ENCODE measurements at regions not wholly inside any gene's neighbourhood (a gene's known extent, or its start where the extent isn't known, plus 50 kb on each side); places are given as distances from the start of the nearest gene placed in this dataset.

DNA sequence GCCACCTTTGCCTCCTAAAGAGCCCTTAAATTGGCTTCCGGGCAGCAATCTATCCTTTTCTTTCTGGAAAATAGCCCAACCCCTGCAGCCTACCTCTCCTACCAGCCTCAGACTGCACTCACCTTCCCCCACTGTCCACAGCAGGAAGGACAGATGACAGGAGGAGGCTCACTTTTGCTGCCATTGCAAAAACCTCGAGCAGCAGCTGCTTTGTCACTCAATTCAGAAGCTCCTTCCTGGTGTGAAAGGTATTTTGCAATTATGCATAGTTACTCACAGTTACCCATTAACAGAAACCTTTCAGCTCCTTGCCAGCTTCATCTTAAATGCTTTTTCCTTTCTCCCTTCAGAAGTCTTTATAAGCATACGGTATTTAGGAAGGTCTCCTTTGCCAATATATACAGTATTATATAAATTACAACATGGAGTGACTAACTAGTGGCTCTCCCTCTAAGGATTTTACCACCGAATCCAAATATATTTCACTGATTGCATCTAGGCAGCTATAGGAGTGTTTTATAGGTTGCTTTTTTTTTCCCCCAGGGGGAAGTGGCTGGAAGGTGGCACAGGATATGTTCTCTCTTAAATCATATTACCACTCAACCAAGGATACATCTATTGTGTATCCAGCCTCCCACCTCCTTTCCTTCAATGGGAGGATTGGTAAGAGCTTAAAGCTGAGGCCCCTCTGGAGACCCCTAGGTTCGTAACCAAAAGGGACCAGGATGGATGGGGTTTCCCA, 142.1 kb upstream of the IPO9 start:
- no peaks in the 10 kb centered on the region for H3K36me3 Mint-ChIP-seq
- no peak overlapping the region for H3K4me3 Mint-ChIP-seq
- DNase-seq, result no peak
- peaks cover 0 to 2% of the 10 kb centered on the region in 2 donors for H3K9me3 Mint-ChIP-seq
- H3K27ac Mint-ChIP-seq, result no peak overlapping the region
- no peak for ATAC-seq (replicated peaks)
- no peaks in the 10 kb centered on the region for H3K4me1 Mint-ChIP-seq
- peaks cover 0 to 5% of the 10 kb centered on the region in 2 donors for H3K27me3 Mint-ChIP-seq

GRCh38 chr1:201688514-201688913, 140.4 kb upstream of the IPO9 start:
- no peak overlapping the region for H3K4me3 Mint-ChIP-seq
- H3K9me3 Mint-ChIP-seq, result peaks cover 0 to 2% of the 10 kb centered on the region in 2 donors
- ATAC-seq (replicated peaks) (no peak), DNase-seq (no peak)
- no peak overlapping the region for H3K27ac Mint-ChIP-seq
- peaks cover 0 to 5% of the 10 kb centered on the region in 2 donors for H3K27me3 Mint-ChIP-seq
- H3K36me3 Mint-ChIP-seq, result no peaks in the 10 kb centered on the region
- H3K4me1 Mint-ChIP-seq, result no peaks in the 10 kb centered on the region

DNA sequence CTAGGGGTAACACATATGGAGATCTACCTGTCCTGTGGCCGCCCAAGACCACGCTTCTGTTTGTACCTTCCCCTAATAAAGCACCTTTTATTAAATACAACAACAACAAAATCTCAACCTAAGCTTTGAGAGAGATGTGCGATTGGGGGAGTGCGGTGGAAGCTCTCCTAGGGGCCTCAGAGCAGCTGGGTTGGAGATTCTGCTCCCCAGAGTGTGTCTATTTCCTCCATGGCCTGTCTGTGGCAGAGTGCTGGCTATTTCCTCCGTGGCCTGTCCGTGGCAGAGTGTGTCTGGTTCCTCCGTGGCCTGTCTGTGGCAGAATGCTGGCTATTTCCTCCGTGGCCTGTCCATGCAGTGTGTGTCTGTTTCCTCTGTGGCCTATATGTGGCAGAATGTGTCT, 139.3 kb upstream of the IPO9 start:
- DNase-seq (no peak), ATAC-seq (replicated peaks) (no peak)
- Mint-ChIP-seq H3K4me1 (no peaks in the 10 kb centered on the region), H3K36me3 (no peaks in the 10 kb centered on the region), H3K27ac (no peak overlapping the region), H3K4me3 (no peak overlapping the region), H3K27me3 (peaks cover 0 to 5% of the 10 kb centered on the region in 2 donors), H3K9me3 (peaks cover 0 to 2% of the 10 kb centered on the region in 2 donors)

DNA sequence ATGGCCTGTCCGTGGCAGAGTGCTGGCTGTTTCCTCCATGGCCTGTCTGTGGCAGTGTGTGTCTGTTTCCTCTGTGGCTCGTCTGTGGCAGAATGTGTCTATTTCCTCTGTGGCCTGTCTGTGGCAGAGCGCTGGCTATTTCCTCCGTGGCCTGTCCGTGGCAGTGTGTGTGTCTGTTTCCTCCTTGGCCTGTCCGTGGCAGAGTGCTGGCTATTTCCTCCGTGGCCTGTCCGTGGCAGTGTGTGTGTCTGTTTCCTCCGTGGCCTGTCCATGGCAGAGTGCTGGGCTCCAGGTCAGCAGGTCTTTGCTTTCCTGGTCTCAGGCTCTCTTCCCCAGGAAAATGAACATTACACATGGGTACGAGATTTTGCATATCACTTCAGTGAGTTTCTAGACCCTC, 138.4 kb upstream of the IPO9 start:
- no peaks in the 10 kb centered on the region for H3K4me1 Mint-ChIP-seq
- H3K27me3 Mint-ChIP-seq, result peaks cover 0 to 8% of the 10 kb centered on the region in 2 donors
- H3K4me3 Mint-ChIP-seq, result no peak overlapping the region
- DNase-seq (no peak), ATAC-seq (replicated peaks) (no peak)
- no peaks in the 10 kb centered on the region for H3K36me3 Mint-ChIP-seq
- H3K27ac Mint-ChIP-seq, result no peak overlapping the region
- H3K9me3 Mint-ChIP-seq, result peaks cover 0 to 2% of the 10 kb centered on the region in 2 donors

GRCh38 chr1:201691716-201692554, 137.0 kb upstream of the IPO9 start:
- H3K4me3 Mint-ChIP-seq, result no peak overlapping the region
- H3K9me3 Mint-ChIP-seq, result peaks cover 0 to 2% of the 10 kb centered on the region in 2 donors
- peaks cover 0 to 9% of the 10 kb centered on the region in 2 donors for H3K27me3 Mint-ChIP-seq
- H3K4me1 Mint-ChIP-seq, result no peaks in the 10 kb centered on the region
- DNase-seq (no peak), ATAC-seq (replicated peaks) (no peak)
- H3K36me3 Mint-ChIP-seq, result no peaks in the 10 kb centered on the region
- H3K27ac Mint-ChIP-seq, result no peak overlapping the region

DNA sequence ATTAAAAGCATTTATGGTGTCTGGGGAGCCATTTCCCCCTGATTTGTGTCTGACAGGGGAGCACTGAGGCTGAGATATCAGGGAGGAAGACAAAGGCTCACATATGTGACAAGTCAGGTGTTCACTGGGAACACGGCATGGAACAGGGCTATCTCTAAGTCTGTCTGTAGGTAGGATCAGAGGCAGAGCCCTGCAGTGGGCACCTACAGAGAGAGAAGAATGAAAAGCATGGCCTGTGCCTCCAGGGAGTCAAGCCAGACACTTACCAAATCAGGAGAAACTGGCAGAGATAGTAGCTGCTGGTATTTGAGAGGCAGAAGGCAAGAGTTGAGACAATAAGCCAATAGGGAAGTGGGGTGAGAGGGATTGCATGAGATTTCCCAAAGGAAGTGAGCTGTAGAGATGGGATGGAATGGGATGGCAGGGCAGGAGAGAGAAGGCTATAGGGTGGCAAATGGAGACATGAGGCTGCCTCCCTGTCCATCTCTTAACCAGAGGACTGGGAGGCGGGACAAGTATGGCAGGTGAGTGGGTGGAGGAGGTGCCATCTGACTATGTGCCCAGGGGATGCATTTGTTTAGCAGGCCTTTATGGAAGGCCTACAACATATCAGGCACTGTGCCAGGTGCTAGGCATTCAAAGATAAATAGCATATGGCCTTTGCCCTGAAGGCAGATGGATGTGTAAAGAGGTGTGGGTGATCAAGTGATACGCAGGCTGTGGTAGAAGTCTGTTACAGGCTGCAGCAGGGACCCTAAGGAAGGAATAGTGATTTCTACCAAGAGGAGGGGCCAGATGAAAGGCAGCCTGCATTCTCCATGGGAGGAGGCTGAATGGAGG, 136.2 kb upstream of the IPO9 start:
- Mint-ChIP-seq H3K36me3 (no peaks in the 10 kb centered on the region), H3K4me3 (no peak overlapping the region), H3K9me3 (peaks cover 0 to 2% of the 10 kb centered on the region in 2 donors), H3K27me3 (peaks cover 0 to 9% of the 10 kb centered on the region in 2 donors), H3K27ac (no peak overlapping the region), H3K4me1 (no peaks in the 10 kb centered on the region)
- ATAC-seq (replicated peaks) (no peak), DNase-seq (no peak)

DNA sequence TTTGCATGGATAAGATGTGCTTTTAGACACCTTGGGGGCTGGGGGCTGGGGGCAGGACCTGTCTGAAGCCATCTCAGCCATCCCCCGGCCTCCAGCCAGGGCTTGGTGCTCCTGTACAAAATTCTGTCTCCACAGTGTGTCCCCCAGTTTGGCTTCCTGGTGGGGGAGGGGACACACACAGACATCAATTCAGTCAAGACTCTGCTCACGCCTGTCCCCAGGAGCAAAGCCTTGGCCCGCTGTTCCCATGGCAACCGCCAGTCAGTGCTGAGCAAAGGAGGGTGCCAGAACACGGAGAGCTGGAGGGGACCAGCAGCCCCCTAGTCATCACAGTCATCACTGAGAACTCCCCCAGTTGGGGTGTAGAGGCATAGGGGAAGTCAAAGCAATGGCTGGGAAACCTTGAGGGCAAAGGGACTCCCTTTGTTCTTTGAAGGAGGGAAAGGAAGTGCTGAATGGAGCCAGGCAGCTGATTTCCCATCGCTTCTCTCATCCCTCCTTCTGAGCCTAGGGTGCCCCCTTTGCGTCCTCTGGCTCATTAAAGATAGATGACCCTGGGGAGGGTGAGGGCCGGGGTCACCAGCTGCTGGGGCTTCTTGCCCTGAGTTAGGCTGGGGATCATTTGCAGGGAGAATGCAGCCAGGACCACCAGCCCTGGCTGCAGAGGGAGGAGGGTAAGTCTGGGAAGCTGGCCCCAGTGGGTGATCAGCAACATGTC, 134.9 kb upstream of the IPO9 start:
- no peak overlapping the region for H3K27ac Mint-ChIP-seq
- no peak for DNase-seq
- no peaks in the 10 kb centered on the region for H3K36me3 Mint-ChIP-seq
- H3K4me1 Mint-ChIP-seq, result no peaks in the 10 kb centered on the region
- H3K27me3 Mint-ChIP-seq, result peaks cover 0 to 9% of the 10 kb centered on the region in 2 donors
- H3K9me3 Mint-ChIP-seq, result peaks cover 0 to 2% of the 10 kb centered on the region in 2 donors
- H3K4me3 Mint-ChIP-seq, result no peak overlapping the region
- no peak for ATAC-seq (replicated peaks)

GRCh38 chr1:201694608-201695335, 134.2 kb upstream of the IPO9 start:
- no peak for DNase-seq
- no peak for ATAC-seq (replicated peaks)
- H3K36me3 Mint-ChIP-seq, result no peaks in the 10 kb centered on the region
- peaks cover 0 to 2% of the 10 kb centered on the region in 2 donors for H3K9me3 Mint-ChIP-seq
- no peaks in the 10 kb centered on the region for H3K4me1 Mint-ChIP-seq
- no peak overlapping the region for H3K27ac Mint-ChIP-seq
- H3K27me3 Mint-ChIP-seq, result peaks cover 0 to 9% of the 10 kb centered on the region in 2 donors
- H3K4me3 Mint-ChIP-seq, result no peak overlapping the region

DNA sequence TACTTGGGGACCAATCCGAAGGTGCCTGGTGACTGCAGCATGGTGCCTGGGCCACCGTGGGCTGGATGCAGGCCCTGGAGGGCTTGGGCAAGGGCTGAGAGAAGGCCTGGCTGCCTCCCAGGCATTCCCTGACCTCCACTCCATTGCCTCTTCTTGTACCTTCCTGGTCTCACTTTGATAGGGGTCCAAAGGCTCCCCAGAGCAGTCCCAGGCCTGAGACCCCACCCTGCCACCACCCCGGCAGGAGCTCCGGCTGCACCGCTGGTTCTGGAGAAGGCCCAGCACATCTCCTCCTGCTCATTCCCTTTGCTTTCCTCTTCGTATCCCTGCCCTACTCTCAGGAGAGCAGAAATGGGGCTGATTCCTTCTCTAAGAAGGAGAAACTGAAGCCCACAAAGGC, 133.3 kb upstream of the IPO9 start:
- H3K4me3 Mint-ChIP-seq, result no peak overlapping the region
- peaks cover 0 to 9% of the 10 kb centered on the region in 2 donors for H3K27me3 Mint-ChIP-seq
- no peak for DNase-seq
- H3K36me3 Mint-ChIP-seq, result no peaks in the 10 kb centered on the region
- no peak overlapping the region for H3K27ac Mint-ChIP-seq
- H3K9me3 Mint-ChIP-seq, result peaks cover 0 to under 1% of the 10 kb centered on the region in 2 donors
- no peaks in the 10 kb centered on the region for H3K4me1 Mint-ChIP-seq
- no peak for ATAC-seq (replicated peaks)

DNA sequence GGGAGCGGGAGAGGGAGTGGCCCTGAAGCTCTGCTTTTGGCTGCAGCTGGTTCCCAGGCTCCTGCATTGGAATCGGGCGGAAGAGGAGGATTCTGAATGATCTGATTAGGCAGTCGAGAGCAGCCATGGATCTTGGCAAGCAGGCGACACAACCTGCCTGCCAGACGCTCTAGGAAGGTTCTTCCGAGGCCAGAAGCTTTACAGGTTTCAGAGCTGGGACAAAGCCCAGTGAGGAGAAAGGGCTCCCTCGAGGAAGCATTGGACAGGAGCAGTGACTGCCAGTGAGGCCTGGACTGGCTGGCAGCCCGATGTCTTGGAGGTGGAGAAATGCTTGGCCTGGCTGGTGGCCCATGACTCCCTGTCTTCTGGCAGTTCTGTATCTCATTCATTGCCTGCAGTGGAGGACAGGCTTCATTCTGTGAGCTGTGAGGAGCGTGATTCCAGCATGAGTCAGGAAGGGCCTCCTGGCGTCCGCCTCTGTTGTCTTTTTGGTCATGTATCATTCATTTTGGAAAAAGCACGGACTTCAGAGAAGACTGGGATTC, 132.7 kb upstream of the IPO9 start:
- H3K4me1 Mint-ChIP-seq, result no peaks in the 10 kb centered on the region
- H3K9me3 Mint-ChIP-seq, result no peaks in the 10 kb centered on the region
- no peak overlapping the region for H3K4me3 Mint-ChIP-seq
- peaks cover 0 to 9% of the 10 kb centered on the region in 2 donors for H3K27me3 Mint-ChIP-seq
- H3K27ac Mint-ChIP-seq, result no peak overlapping the region
- DNase-seq (no peak), ATAC-seq (replicated peaks) (no peak)
- H3K36me3 Mint-ChIP-seq, result no peaks in the 10 kb centered on the region

DNA sequence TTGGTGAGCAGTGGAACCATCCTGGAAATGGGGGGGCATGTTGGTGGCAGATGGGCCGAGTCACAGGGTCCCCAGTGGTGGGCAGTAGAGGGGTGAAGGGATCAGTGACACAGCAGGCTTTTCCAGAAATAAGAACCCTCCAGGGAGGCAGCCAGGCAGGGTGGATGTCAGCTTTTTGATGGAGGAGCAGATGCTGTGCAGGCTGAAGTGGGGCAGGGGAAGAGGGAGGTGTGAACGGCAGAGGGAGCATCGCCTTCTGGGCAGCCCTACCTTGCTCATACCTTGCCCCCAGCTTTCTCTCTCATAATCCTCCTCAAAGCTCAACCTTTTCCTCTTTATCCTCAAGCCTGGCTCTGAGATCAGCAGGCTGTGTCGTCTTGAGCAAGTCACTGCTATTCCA, 131.8 kb upstream of the IPO9 start:
- Mint-ChIP-seq H3K27me3 (peaks cover 0 to 12% of the 10 kb centered on the region in 2 donors), H3K9me3 (peaks cover 3 to 4% of the 10 kb centered on the region in 2 donors), H3K36me3 (no peaks in the 10 kb centered on the region), H3K4me1 (no peaks in the 10 kb centered on the region), H3K27ac (no peak overlapping the region), H3K4me3 (no peak overlapping the region)
- ATAC-seq (replicated peaks) (no peak), DNase-seq (no peak)

- H3K27ac Mint-ChIP-seq, result no peak overlapping the region
- no peak overlapping the region for H3K4me3 Mint-ChIP-seq
- peaks cover 3 to 4% of the 10 kb centered on the region in 2 donors for H3K9me3 Mint-ChIP-seq
- peaks cover 0 to 2% of the 10 kb centered on the region in 2 donors for H3K4me1 Mint-ChIP-seq
- peaks cover 0 to 14% of the 10 kb centered on the region in 2 donors for H3K27me3 Mint-ChIP-seq
- no peaks in the 10 kb centered on the region for H3K36me3 Mint-ChIP-seq
- ATAC-seq (replicated peaks) (no peak), DNase-seq (no peak)
Observed at GRCh38 chr1:201701831-201702230, 127.1 kb upstream of the IPO9 start.

GRCh38 chr1:201702936-201703335, 126.0 kb upstream of the IPO9 start:
- H3K4me1 Mint-ChIP-seq, result peaks cover 0 to 2% of the 10 kb centered on the region in 2 donors
- ATAC-seq (replicated peaks) (no peak), DNase-seq (no peak)
- no peak overlapping the region for H3K4me3 Mint-ChIP-seq
- H3K9me3 Mint-ChIP-seq, result peaks cover 3 to 4% of the 10 kb centered on the region in 2 donors
- H3K27ac Mint-ChIP-seq, result no peak overlapping the region
- no peaks in the 10 kb centered on the region for H3K36me3 Mint-ChIP-seq
- peaks cover 0 to 14% of the 10 kb centered on the region in 2 donors for H3K27me3 Mint-ChIP-seq
